ENCODE measurements at regions not wholly inside any gene's neighbourhood (a gene's known extent, or its start where the extent isn't known, plus 50 kb on each side); places are given as distances from the start of the nearest gene placed in this dataset.
"Not testable (repeated sequence)": the region's sequence is repeated elsewhere in the genome, so short reads cannot be mapped to it uniquely, and the experiment has no call there.

GRCh38 chrX:94854251-94854650 is 1180.2 kb downstream of the FAM133A start:
- 60 to 78% methylated on average over 1 of the region's 1 CpG for WGBS, 2 donors
- Histone ChIP-seq H3K4me3 (no peak overlapping the region), H3K27me3 (ENCODE audit: control insufficient read depth in 3 of 3, insufficient read depth in 3 of 3, low read length in 2 of 3) (peaks cover 0 to 2% (median 0%) of the 10 kb centered on the region in 3 donors), H3K4me1 (ENCODE audit: control insufficient read depth in 5 of 5, insufficient read depth in 5 of 5, low read length in 5 of 5) (no peaks in the 10 kb centered on the region), H3K27ac (ENCODE audit: low read depth in 1 of 2, low read length in 1 of 2) (no peak overlapping the region), H3K9me3 (ENCODE audit: control insufficient read depth in 4 of 4, insufficient read depth in 3 of 4, low read length in 3 of 4) (no peaks in the 10 kb centered on the region), H3K36me3 (ENCODE audit: control insufficient read depth in 4 of 4, insufficient read depth in 4 of 4, low read length in 4 of 4) (no peaks in the 10 kb centered on the region), H3K9ac (ENCODE audit: insufficient read depth in 1 of 2, low read length in 2 of 2) (no peak overlapping the region)
- ATAC-seq (ENCODE audit: insufficient read depth, low FRiP score), result no peak
- DNase-seq, result no peak
- TF ChIP-seq, protein P1, sequence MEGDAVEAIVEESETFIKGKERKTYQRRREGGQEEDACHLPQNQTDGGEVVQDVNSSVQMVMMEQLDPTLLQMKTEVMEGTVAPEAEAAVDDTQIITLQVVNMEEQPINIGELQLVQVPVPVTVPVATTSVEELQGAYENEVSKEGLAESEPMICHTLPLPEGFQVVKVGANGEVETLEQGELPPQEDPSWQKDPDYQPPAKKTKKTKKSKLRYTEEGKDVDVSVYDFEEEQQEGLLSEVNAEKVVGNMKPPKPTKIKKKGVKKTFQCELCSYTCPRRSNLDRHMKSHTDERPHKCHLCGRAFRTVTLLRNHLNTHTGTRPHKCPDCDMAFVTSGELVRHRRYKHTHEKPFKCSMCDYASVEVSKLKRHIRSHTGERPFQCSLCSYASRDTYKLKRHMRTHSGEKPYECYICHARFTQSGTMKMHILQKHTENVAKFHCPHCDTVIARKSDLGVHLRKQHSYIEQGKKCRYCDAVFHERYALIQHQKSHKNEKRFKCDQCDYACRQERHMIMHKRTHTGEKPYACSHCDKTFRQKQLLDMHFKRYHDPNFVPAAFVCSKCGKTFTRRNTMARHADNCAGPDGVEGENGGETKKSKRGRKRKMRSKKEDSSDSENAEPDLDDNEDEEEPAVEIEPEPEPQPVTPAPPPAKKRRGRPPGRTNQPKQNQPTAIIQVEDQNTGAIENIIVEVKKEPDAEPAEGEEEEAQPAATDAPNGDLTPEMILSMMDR (IDR thresholded peaks at IDR 0.05; ENCODE audit: control extremely low read depth, extremely low read depth), result no peak

DNA sequence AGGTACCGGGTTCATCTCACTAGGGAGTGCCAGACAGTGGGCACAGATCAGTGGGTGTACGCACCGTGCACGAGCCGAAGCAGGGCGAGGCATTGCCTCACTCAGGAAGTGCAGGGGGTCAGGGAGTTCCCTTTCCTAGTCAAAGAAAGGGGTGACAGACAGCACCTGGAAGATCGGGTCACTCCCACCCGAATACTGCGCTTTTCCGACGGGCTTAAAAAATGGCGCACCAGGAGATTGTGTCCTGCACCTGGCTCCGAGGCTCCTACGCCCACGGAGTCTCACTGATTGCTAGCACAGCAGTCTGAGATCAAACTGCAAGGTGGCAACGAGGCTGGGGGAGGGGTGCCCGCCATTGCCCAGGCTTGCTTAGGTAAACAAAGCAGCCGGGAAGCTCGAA is 1188.5 kb downstream of the FAM133A start:
- WGBS, 2 donors, result 78 to 84% methylated on average over 17 to 19 of the region's 19 CpGs
- not testable (repeated sequence) for H3K4me1 ChIP-seq (ENCODE audit: control insufficient read depth in 5 of 5, insufficient read depth in 5 of 5, low read length in 5 of 5); H3K4me3 ChIP-seq; H3K27ac ChIP-seq (ENCODE audit: low read depth in 1 of 2, low read length in 1 of 2); ATAC-seq (ENCODE audit: insufficient read depth, low FRiP score); H3K36me3 ChIP-seq (ENCODE audit: control insufficient read depth in 4 of 4, insufficient read depth in 4 of 4, low read length in 4 of 4); H3K9ac ChIP-seq (ENCODE audit: insufficient read depth in 1 of 2, low read length in 2 of 2); DNase-seq; H3K9me3 ChIP-seq (ENCODE audit: control insufficient read depth in 4 of 4, insufficient read depth in 3 of 4, low read length in 3 of 4); H3K27me3 ChIP-seq (ENCODE audit: control insufficient read depth in 3 of 3, insufficient read depth in 3 of 3, low read length in 2 of 3)

DNA sequence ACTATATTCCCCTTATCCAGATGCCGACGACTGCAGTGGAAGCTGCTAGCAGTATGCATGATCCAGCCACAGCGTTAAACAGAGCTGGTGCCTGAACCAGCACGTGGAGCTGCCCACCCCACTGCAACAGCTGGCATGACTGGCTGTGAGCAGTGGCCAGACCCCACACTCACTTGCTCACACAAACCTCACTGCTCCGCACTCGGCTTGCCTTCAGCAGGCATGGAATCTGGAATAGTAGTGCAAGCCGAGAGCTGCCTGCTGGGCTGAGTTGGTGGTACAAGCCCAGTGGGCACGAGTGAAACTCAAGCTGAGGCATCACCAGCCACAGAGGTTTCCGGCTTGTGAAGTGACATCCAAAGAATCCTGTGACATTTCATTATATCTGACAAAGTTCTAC is 1197.6 kb downstream of the FAM133A start:
- 83 to 90% methylated on average over 8 to 9 of the region's 9 CpGs for WGBS, 2 donors
- Histone ChIP-seq H3K4me3 (no peak overlapping the region), H3K36me3 (ENCODE audit: control insufficient read depth in 4 of 4, insufficient read depth in 4 of 4, low read length in 4 of 4) (no peaks in the 10 kb centered on the region), H3K4me1 (ENCODE audit: control insufficient read depth in 5 of 5, insufficient read depth in 5 of 5, low read length in 5 of 5) (no peaks in the 10 kb centered on the region), H3K27me3 (ENCODE audit: control insufficient read depth in 3 of 3, insufficient read depth in 3 of 3, low read length in 2 of 3) (peaks cover 0 to 5% (median 0%) of the 10 kb centered on the region in 3 donors), H3K9ac (ENCODE audit: insufficient read depth in 1 of 2, low read length in 2 of 2) (no peak overlapping the region), H3K9me3 (ENCODE audit: control insufficient read depth in 4 of 4, insufficient read depth in 3 of 4, low read length in 3 of 4) (peaks cover 0 to 6% (median under 1%) of the 10 kb centered on the region in 4 donors), H3K27ac (ENCODE audit: low read depth in 1 of 2, low read length in 1 of 2) (no peak overlapping the region)
- TF ChIP-seq, protein P1 (IDR thresholded peaks at IDR 0.05; ENCODE audit: control extremely low read depth, extremely low read depth), result no peak
- ATAC-seq (ENCODE audit: insufficient read depth, low FRiP score), result no peak
- DNase-seq, result no peak

GRCh38 chrX:94901849-94902248 is 1227.8 kb downstream of the FAM133A start:
- Histone ChIP-seq H3K27ac (ENCODE audit: low read depth in 1 of 2, low read length in 1 of 2) (no peak overlapping the region), H3K36me3 (ENCODE audit: control insufficient read depth in 4 of 4, insufficient read depth in 4 of 4, low read length in 4 of 4) (no peaks in the 10 kb centered on the region), H3K4me3 (no peak overlapping the region), H3K27me3 (ENCODE audit: control insufficient read depth in 3 of 3, insufficient read depth in 3 of 3, low read length in 2 of 3) (peaks cover 0 to 3% (median 0%) of the 10 kb centered on the region in 3 donors), H3K4me1 (ENCODE audit: control insufficient read depth in 5 of 5, insufficient read depth in 5 of 5, low read length in 5 of 5) (no peaks in the 10 kb centered on the region), H3K9ac (ENCODE audit: insufficient read depth in 1 of 2, low read length in 2 of 2) (no peak overlapping the region), H3K9me3 (ENCODE audit: control insufficient read depth in 4 of 4, insufficient read depth in 3 of 4, low read length in 3 of 4) (peaks cover 0 to 6% (median 0%) of the 10 kb centered on the region in 4 donors)
- no peak for DNase-seq
- TF ChIP-seq, protein P1 (IDR thresholded peaks at IDR 0.05; ENCODE audit: control extremely low read depth, extremely low read depth), result no peak
- no peak for ATAC-seq (ENCODE audit: insufficient read depth, low FRiP score)
- 67 to 91% methylated on average over 4 of the region's 4 CpGs for WGBS, 2 donors

Measured in lung (tissue), 11 donors.